ENCODE measurements at regions not wholly inside any gene's neighbourhood (a gene's known extent, or its start where the extent isn't known, plus 50 kb on each side); places are given as distances from the start of the nearest gene placed in this dataset.

GRCh38 chr4:19406789-19407188 lies 844.9 kb upstream of the SLIT2 start:
- Histone ChIP-seq H3K4me1 (ENCODE audit: insufficient read depth, low read length) (no peaks in the 10 kb centered on the region), H3K9me3 (ENCODE audit: low read length) (peaks cover 93% of the 10 kb centered on the region), H3K4me2 (ENCODE audit: low read depth, low read length) (no peak overlapping the region), H3K36me3 (replicated peaks in 1 of 2; ENCODE audit: control insufficient read depth in 1 of 2, insufficient read depth in 2 of 2, low read length in 2 of 2) (no peaks in the 10 kb centered on the region), H3K79me2 (ENCODE audit: insufficient read depth, low read length) (no peaks in the 10 kb centered on the region), H3K9ac (ENCODE audit: insufficient read depth, low read depth, low read length) (no peak overlapping the region), H2AFZ (ENCODE audit: low read length) (no peak overlapping the region), H3K27me3 (ENCODE audit: control insufficient read depth in 1 of 2, insufficient read depth in 2 of 2, low read length in 2 of 2) (no peaks in the 10 kb centered on the region), H4K20me1 (ENCODE audit: insufficient read depth, low read length) (no peaks in the 10 kb centered on the region), H3K27ac (ENCODE audit: extremely low read length, insufficient read depth, low read length) (no peak overlapping the region), H3K4me3 (replicated peaks in 1 of 3; ENCODE audit: insufficient read depth in 1 of 3, low read depth in 2 of 3, low read length in 3 of 3) (no peak overlapping the region)
- ATAC-seq (no peak), DNase-seq (ENCODE audit: low spot score) (no peak), FAIRE-seq (no peak)
- peak; percentile 23 to 82; a peak in 2 of 4 replicates for TF ChIP-seq MAFK (conservative IDR thresholded peaks at IDR 0.05 in 1 of 2, IDR thresholded peaks at IDR 0.05 in 1 of 2; ENCODE audit: low read length in 2 of 2)
- no peak for TF ChIP-seq BRF2 (CRISPR knock-in tag; IDR thresholded peaks at IDR 0.05)
- TF ChIP-seq MAFF (IDR thresholded peaks at IDR 0.05; ENCODE audit: low read depth, low read length) = peak; percentile 62; the same call in 1 of the 2 replicates
- TF ChIP-seq ATAD3A (CRISPR knock-in tag; IDR thresholded peaks at IDR 0.05) = no peak
- no peak for TF ChIP-seq TOE1 (CRISPR knock-in tag; IDR thresholded peaks at IDR 0.05)
- TF ChIP-seq HNRNPUL1 (IDR thresholded peaks at IDR 0.05; ENCODE audit: low read depth, low read length) = no peak
- no peak for TF ChIP-seq GABPA (IDR thresholded peaks at IDR 0.05; ENCODE audit: low read depth, low read length)
- TF ChIP-seq GABPA (CRISPR knock-in tag; IDR thresholded peaks at IDR 0.05; ENCODE audit: low read depth) = no peak
- TF ChIP-seq CBX1 (IDR thresholded peaks at IDR 0.05; ENCODE audit: low read depth) = no peak
- TF ChIP-seq ZNF761 (CRISPR knock-in tag; conservative IDR thresholded peaks at IDR 0.05) = no peak
- in situ Hi-C loops (cut with HindIII; ENCODE audit: extremely low pct_ligation_motif_present, low pct_unique_long_range_greater_than_20kb) = no loop called here
- ChIA-PET POLR2A (no interaction called here), CTCF (ENCODE audit: low intra/inter-chr PET ratio, low total read pairs) (no interaction called here)
- BruUV-seq (replicated peaks) = no TSS peak
- intact Hi-C loops (cut with micrococcal nuclease; ENCODE audit: unreplicated experiment) = no loop called here

Measured in HepG2 (cell line).